Stomach (tissue), 8 donors: ENCODE measurements at regions not wholly inside any gene's neighbourhood (a gene's known extent, or its start where the extent isn't known, plus 50 kb on each side); places are given as distances from the start of the nearest gene placed in this dataset.
A peak's percentile ranks its signal among the peaks of the same experiment; 100 is the strongest.

Source experiments
- DNase-seq, 2 donors: peaks; one replicate each; pipeline versions ENCODE4 v3.0.0 to v3.0.0-alpha.2; 2013 to 2019
- H3K27ac ChIP-seq, 5 donors: fragments of 200-600 bp in 4 of 5; sonication (generic) in 4 of 5; one replicate each; pipeline ENCODE4 v1.5.1; 2013 to 2019; ENCODE audit warnings: mild to moderate bottlenecking in 1 of 5, moderate library complexity in 1 of 5
- H3K27me3 ChIP-seq, 3 donors: fragments of 200-600 bp; sonication (generic); one replicate each; pipeline ENCODE4 v1.5.1; 2017 to 2019; ENCODE audit warnings: mixed run types in 1 of 3
- H3K36me3 ChIP-seq, 4 donors: fragments of 200-600 bp; sonication (generic); 1 replicate in 3 of 4; 2 replicates in 1 of 4; pipeline ENCODE4 v1.5.1; 2016 to 2019
- H3K4me1 ChIP-seq, 4 donors: fragments of 200-600 bp; sonication (generic); one replicate each; pipeline ENCODE4 v1.5.1; 2016 to 2019
- H3K4me3 ChIP-seq, 4 donors: fragments of 200-600 bp; sonication (generic) in 3 of 4; one replicate each; pipeline ENCODE4 v1.5.1; 2016 to 2019; ENCODE audit warnings: mild to moderate bottlenecking in 1 of 4
- H3K9me3 ChIP-seq, 4 donors: fragments of 200-600 bp; sonication (generic); one replicate each; pipeline ENCODE4 v1.5.1; 2016 to 2019
- EP300 ChIP-seq: sonication (generic); formaldehyde crosslinking; IDR thresholded peaks from one replicate; pipeline ENCODE4 v1.6.1; 2017; ENCODE audit warnings: antibody characterized with exemption
- POLR2A ChIP-seq, 4 donors: fragments of 450-650 bp; IDR thresholded peaks; one replicate each; pipeline ENCODE4 v1.6.1; 2016; ENCODE audit warnings: antibody characterized with exemption in 4 of 4, control low read depth in 2 of 4, mild to moderate bottlenecking in 1 of 4, moderate library complexity in 1 of 4
- POLR2AphosphoS5 ChIP-seq, 3 donors: sonication (generic); formaldehyde crosslinking; IDR thresholded peaks; one replicate each; pipeline ENCODE4 v1.6.1; 2016; ENCODE audit warnings: antibody characterized with exemption in 3 of 3
- WGBS, 5 donors: extraction: QIAGEN DNeasy Blood & Tissue Kit in 3 of 5; methylation state at CpG; one replicate each; pipeline versions ENCODE4 v1.1.5 to v1.1.7; 2013 to 2018; 5-methylcytosine and 5-hydroxymethylcytosine counted together
- intact Hi-C: fragments of 100-400 bp; cut with DNase I; formaldehyde crosslinking; loops from one replicate; pipeline ENCODE4 v1.15.1; 2023; ENCODE audit warnings: low total_unique reads
- TF ChIP-seq, protein P1 (sequence below), 7 experiments: fragments of 450-650 bp in 4 of 7; fragments of 200-600 bp in 3 of 7; sonication (generic) in 3 of 7; IDR thresholded peaks; one replicate each; pipeline ENCODE4 v1.5.1; 2016 to 2019; ENCODE audit warnings: antibody characterized with exemption in 7 of 7, control low read depth in 2 of 7, mild to moderate bottlenecking in 1 of 7
- donor health status: healthy with polysubstance abuse.
- donor health status: Bipolar disorder and iron deficiency.
- donor health status: healthy.

DNA sequence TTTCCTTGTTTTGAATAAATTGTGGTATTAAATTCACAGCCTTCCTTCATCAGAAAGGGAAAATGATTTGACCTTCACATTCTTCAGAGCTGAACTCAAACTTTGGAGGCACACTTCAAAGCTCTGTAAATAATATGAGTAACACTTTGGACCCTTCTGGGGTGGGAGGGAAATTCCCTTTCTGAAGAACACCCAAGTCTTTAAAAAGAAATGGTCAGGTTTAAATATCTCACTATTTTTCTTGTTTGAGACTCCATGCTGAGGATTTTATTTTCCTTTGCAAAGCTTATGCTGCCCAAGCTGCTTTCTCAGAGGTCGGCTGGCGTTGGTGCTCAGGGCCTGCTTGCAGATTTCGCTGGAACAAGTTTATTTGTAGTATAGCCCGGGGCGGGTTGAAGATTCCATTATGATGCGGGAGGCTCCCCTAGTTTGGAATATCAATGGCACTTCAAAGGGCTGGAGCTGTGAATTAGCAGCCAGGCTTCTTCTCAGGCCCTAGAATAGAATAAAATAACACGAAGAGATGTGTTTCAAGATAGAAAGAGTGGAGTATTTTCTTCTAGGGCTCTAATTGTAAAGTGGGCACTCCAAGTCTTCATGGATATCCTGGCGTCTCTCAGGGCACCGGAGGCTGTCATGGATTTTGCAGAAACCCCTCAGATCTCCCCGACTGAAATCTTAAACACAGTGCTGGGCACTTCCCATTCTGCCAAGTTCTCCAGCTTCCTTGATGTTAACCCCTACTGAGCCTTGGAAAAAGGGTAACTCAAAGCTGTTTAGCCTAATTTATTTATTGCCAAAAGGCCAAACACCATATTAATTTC lies 315.6 kb downstream of the GPAT3 start:
- Histone ChIP-seq H3K27ac (no peak overlapping the region), H3K9me3 (no peaks in the 10 kb centered on the region), H3K27me3 (no peaks in the 10 kb centered on the region), H3K4me1 (no peaks in the 10 kb centered on the region), H3K36me3 (no peaks in the 10 kb centered on the region), H3K4me3 (no peak overlapping the region)
- peak in 1 of 2 donors; percentile 19 for DNase-seq
- intact Hi-C loops = no loop called here
- TF ChIP-seq EP300 (no peak), POLR2A (IDR thresholded peaks at IDR 0.05) (no peak), POLR2AphosphoS5 (IDR thresholded peaks at IDR 0.05) (no peak)
- TF ChIP-seq, protein P1, sequence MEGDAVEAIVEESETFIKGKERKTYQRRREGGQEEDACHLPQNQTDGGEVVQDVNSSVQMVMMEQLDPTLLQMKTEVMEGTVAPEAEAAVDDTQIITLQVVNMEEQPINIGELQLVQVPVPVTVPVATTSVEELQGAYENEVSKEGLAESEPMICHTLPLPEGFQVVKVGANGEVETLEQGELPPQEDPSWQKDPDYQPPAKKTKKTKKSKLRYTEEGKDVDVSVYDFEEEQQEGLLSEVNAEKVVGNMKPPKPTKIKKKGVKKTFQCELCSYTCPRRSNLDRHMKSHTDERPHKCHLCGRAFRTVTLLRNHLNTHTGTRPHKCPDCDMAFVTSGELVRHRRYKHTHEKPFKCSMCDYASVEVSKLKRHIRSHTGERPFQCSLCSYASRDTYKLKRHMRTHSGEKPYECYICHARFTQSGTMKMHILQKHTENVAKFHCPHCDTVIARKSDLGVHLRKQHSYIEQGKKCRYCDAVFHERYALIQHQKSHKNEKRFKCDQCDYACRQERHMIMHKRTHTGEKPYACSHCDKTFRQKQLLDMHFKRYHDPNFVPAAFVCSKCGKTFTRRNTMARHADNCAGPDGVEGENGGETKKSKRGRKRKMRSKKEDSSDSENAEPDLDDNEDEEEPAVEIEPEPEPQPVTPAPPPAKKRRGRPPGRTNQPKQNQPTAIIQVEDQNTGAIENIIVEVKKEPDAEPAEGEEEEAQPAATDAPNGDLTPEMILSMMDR (IDR thresholded peaks at IDR 0.05) = no peak
- WGBS, 5 donors = 33 to 39% (median 38%) methylated on average over 10 of the region's 10 CpGs

DNA sequence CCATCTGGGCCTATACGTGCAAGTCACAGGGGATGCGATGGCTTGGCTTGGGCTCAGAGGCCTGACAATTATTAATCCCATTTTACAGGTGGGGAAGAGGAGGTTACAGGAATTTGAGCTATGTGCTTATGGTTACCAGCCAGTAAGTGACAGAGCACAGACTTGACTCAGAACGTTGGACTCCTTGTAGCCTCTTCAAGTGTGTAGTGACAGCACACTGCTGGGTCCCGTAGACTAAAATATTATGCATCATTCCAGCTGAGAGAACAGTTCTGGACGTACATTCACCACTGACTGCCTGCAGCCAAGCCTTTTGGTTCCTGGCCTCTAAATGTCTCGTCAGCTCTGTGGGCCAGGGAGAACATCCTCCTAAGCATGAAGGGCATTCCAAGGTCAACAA lies 314.5 kb downstream of the GPAT3 start:
- intact Hi-C loops = no loop called here

GRCh38 chr4:83846193-83846830 lies 310.4 kb downstream of the GPAT3 start:
- no peak for DNase-seq
- TF ChIP-seq EP300 = no peak
- TF ChIP-seq, protein P1 (IDR thresholded peaks at IDR 0.05) = no peak
- Histone ChIP-seq H3K4me1 (no peaks in the 10 kb centered on the region), H3K4me3 (no peak overlapping the region), H3K27me3 (no peaks in the 10 kb centered on the region), H3K27ac (no peak overlapping the region), H3K9me3 (no peaks in the 10 kb centered on the region), H3K36me3 (no peaks in the 10 kb centered on the region)
- 74 to 78% (median 76%) methylated on average over 3 of the region's 3 CpGs for WGBS, 5 donors
- intact Hi-C loops = no loop called here

More for the DNA sequence above, 314.5 kb downstream of the GPAT3 start:
- no peak for DNase-seq
- no peaks in the 10 kb centered on the region for H3K27me3 ChIP-seq
- no peaks in the 10 kb centered on the region for H3K9me3 ChIP-seq
- 73 to 86% (median 82%) methylated on average over 6 of the region's 6 CpGs for WGBS, 5 donors
- no peak overlapping the region for H3K27ac ChIP-seq
- H3K4me1 ChIP-seq = no peaks in the 10 kb centered on the region
- TF ChIP-seq, protein P1 (IDR thresholded peaks at IDR 0.05) = no peak
- TF ChIP-seq POLR2AphosphoS5 (IDR thresholded peaks at IDR 0.05) (no peak), EP300 (no peak), POLR2A (IDR thresholded peaks at IDR 0.05) (no peak)
- H3K36me3 ChIP-seq = no peaks in the 10 kb centered on the region
- H3K4me3 ChIP-seq = no peak overlapping the region

GRCh38 chr4:83839615-83840014 lies 303.7 kb downstream of the GPAT3 start:
- Histone ChIP-seq H3K27me3 (no peaks in the 10 kb centered on the region), H3K9me3 (no peaks in the 10 kb centered on the region), H3K27ac (no peak overlapping the region), H3K4me1 (no peaks in the 10 kb centered on the region), H3K4me3 (no peak overlapping the region), H3K36me3 (no peaks in the 10 kb centered on the region)
- intact Hi-C loops = no loop called here
- no peak for TF ChIP-seq POLR2A (IDR thresholded peaks at IDR 0.05)
- TF ChIP-seq, protein P1 (IDR thresholded peaks at IDR 0.05) = no peak
- no peak for TF ChIP-seq EP300
- no peak for TF ChIP-seq POLR2AphosphoS5 (IDR thresholded peaks at IDR 0.05)
- 82 to 92% (median 90%) methylated on average over 2 of the region's 2 CpGs for WGBS, 5 donors
- DNase-seq = no peak
